ENCODE measurements at regions not wholly inside any gene's neighbourhood (a gene's known extent, or its start where the extent isn't known, plus 50 kb on each side); places are given as distances from the start of the nearest gene placed in this dataset.

GRCh38 chr13:72071713-72072112 is 204.7 kb upstream of the DACH1 start:
- no peak for DNase-seq (ENCODE audit: low spot score)
- no peak overlapping the region for H3K4me3 ChIP-seq
- TF ChIP-seq CTCF (IDR thresholded peaks at IDR 0.05), result no peak

GRCh38 chr13:72062566-72062965 is 195.6 kb upstream of the DACH1 start:
- TF ChIP-seq CTCF (IDR thresholded peaks at IDR 0.05), result no peak
- H3K27ac ChIP-seq, result no peak overlapping the region
- DNase-seq (ENCODE audit: low spot score), result peak; percentile 72
- no peak overlapping the region for H3K4me3 ChIP-seq

More at GRCh38 chr13:72071713-72072112, 204.7 kb upstream of the DACH1 start:
- H3K27ac ChIP-seq, result no peak overlapping the region

GRCh38 chr13:72061613-72062012 is 194.6 kb upstream of the DACH1 start:
- no peak for TF ChIP-seq CTCF (IDR thresholded peaks at IDR 0.05)
- no peak overlapping the region for H3K27ac ChIP-seq
- no peak overlapping the region for H3K4me3 ChIP-seq

GRCh38 chr13:72050251-72050650 is 183.2 kb upstream of the DACH1 start:
- no peak overlapping the region for H3K27ac ChIP-seq
- H3K4me3 ChIP-seq, result no peak overlapping the region
- DNase-seq (ENCODE audit: low spot score), result no peak
- no peak for TF ChIP-seq CTCF (IDR thresholded peaks at IDR 0.05)

More at GRCh38 chr13:72061613-72062012, 194.6 kb upstream of the DACH1 start:
- DNase-seq (ENCODE audit: low spot score), result no peak

GRCh38 chr13:72043366-72043765 is 176.4 kb upstream of the DACH1 start:
- TF ChIP-seq CTCF (IDR thresholded peaks at IDR 0.05), result no peak
- DNase-seq (ENCODE audit: low spot score), result no peak
- Histone ChIP-seq H3K4me3 (no peak overlapping the region), H3K27ac (no peak overlapping the region)

- no peak for DNase-seq (ENCODE audit: low spot score)
- no peak for TF ChIP-seq CTCF (IDR thresholded peaks at IDR 0.05)
Measured at GRCh38 chr13:72041165-72041564, 174.2 kb upstream of the DACH1 start.

GRCh38 chr13:72039126-72039525 is 172.1 kb upstream of the DACH1 start:
- TF ChIP-seq CTCF (IDR thresholded peaks at IDR 0.05), result no peak

More at GRCh38 chr13:72041165-72041564, 174.2 kb upstream of the DACH1 start:
- no peak overlapping the region for H3K4me3 ChIP-seq
- no peak overlapping the region for H3K27ac ChIP-seq

More at GRCh38 chr13:72039126-72039525, 172.1 kb upstream of the DACH1 start:
- no peak overlapping the region for H3K4me3 ChIP-seq
- no peak for DNase-seq (ENCODE audit: low spot score)
- H3K27ac ChIP-seq, result no peak overlapping the region

Measured in coronary artery (tissue), 2 donors.